GM10248 (cell line): ENCODE measurements at regions not wholly inside any gene's neighbourhood (a gene's known extent, or its start where the extent isn't known, plus 50 kb on each side); places are given as distances from the start of the nearest gene placed in this dataset.
A peak's percentile ranks its signal among the peaks of the same experiment; 100 is the strongest.

Experiments
- CTCF ChIA-PET: fragments of 300-600 bp; sonication (Branson Sonifier 250); formaldehyde crosslinking; extraction: SDS; loops from one replicate; lab custom pipeline; 2021; ENCODE audit warnings: antibody characterized with exemption; lab: Yijun Ruan, JAX
- POLR2A ChIA-PET: fragments of 350-650 bp; sonication (Branson Sonifier 250); formaldehyde crosslinking; extraction: SDS; loops from one replicate; lab custom pipeline; 2020; ENCODE audit warnings: antibody characterized with exemption; lab: Yijun Ruan, JAX
- DNase-seq: peaks from one replicate; pipeline ENCODE4 v3.0.0; 2012; ENCODE audit errors: extremely low spot score
- TF ChIP-seq, protein P1 (sequence below): IDR thresholded peaks from 2 replicates; pipeline ENCODE4 v1.5.1; 2012; ENCODE audit warnings: mild to moderate bottlenecking, low read depth; ENCODE audit errors: extremely low read depth, missing control alignments, control extremely low read depth

DNA sequence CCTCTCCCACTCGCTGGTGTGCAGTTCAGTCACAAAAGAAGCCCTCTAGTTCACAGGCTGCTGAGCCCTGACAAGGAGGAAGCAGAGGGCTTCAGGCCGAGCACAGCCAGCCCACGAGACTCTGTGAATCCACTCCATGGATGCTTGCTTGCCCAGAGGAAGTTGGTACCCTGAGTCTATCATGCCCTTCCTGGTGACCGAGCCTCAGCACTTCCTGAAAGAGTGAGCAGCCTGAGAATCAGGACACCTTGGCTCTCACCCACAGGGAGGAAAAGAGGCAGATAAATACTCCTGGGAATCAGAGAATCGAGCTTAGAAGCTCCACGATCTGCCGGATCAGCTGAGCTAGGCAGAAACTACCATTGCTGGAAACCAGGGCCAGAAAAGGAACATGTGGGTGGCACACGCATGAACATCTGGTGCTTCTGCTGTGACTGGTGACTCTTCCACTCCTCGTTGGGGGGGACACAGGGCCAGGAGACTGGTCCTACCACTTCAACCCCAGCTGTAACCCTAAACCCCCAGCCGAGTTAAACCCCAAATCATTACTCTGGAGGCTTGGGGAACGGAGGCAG is 376.3 kb upstream of the CAMK1G start:
- ChIA-PET POLR2A (no interaction called here), CTCF (interaction anchor here (0.8 to 4.0 kb wide), 32 partner anchors 8 to 617 kb away, joined by 3 to 42 read pairs (median 4); no protein-coding TSS in a partner anchor)
- TF ChIP-seq, protein P1, sequence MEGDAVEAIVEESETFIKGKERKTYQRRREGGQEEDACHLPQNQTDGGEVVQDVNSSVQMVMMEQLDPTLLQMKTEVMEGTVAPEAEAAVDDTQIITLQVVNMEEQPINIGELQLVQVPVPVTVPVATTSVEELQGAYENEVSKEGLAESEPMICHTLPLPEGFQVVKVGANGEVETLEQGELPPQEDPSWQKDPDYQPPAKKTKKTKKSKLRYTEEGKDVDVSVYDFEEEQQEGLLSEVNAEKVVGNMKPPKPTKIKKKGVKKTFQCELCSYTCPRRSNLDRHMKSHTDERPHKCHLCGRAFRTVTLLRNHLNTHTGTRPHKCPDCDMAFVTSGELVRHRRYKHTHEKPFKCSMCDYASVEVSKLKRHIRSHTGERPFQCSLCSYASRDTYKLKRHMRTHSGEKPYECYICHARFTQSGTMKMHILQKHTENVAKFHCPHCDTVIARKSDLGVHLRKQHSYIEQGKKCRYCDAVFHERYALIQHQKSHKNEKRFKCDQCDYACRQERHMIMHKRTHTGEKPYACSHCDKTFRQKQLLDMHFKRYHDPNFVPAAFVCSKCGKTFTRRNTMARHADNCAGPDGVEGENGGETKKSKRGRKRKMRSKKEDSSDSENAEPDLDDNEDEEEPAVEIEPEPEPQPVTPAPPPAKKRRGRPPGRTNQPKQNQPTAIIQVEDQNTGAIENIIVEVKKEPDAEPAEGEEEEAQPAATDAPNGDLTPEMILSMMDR, result no peak
- no peak for DNase-seq

DNA sequence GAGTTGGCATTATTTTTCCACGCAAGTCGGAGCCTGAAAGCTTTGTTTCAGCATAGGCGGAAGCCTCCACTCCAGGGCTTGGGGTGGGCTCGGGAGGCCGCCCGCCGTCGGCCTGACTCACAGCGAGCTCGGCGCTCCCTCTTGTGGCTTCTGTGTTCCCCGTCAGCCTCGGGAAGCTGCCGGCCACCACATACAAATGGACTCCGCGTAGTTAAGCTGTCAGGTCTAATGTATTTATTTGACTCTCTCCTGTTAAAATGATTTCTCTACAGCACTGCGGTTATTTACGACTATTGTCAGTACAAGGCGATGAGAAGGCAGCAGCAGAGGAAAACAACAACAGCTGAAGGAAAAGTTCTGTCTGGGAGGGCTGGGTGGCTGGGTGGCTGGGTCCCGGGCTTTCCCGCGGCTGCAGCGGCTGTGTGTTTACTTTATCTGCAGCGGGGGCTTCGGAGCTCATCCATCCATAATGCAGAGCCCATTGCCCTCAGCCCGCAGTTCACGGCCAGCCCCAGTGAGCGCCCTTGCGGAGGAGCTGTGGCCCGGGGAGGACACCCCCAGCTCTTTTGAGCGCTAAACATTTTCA is 375.7 kb upstream of the CAMK1G start:
- CTCF ChIA-PET, result interaction anchor here (0.7 to 4.0 kb wide), 32 partner anchors 9 to 616 kb away, joined by 3 to 42 read pairs (median 4); no protein-coding TSS in a partner anchor
- peak; percentile 68 for DNase-seq
- TF ChIP-seq, protein P1, result peak; percentile 80
- POLR2A ChIA-PET, result no interaction called here

DNA sequence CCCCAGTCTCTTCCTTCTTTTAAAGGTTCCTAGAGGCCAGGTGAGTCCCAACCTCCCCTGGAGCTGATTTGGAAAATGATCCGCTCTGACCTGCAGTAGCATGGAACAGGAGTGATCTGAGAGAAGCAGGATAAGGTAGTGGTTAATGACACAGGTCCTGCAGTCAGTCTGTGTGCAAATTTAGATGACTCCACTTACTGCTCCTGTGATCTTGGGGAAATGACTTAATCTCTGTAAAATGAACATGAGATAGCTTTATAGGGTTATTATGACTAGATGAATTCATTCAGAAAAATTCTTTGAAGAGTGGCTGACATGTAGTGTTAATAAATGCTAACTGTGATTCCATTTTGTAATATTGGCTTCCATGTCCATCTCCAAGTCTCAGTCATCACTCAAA is 374.9 kb upstream of the CAMK1G start:
- TF ChIP-seq, protein P1, result no peak
- ChIA-PET CTCF (interaction anchor here (1.0 to 4.0 kb wide), 9 partner anchors 11 to 615 kb away, joined by 3 to 42 read pairs (median 7); no protein-coding TSS in a partner anchor), POLR2A (no interaction called here)
- no peak for DNase-seq

GRCh38 chr1:209213989-209214388 is 369.5 kb upstream of the CAMK1G start:
- TF ChIP-seq, protein P1, result no peak
- no peak for DNase-seq
- ChIA-PET POLR2A (no interaction called here), CTCF (no interaction called here)

DNA sequence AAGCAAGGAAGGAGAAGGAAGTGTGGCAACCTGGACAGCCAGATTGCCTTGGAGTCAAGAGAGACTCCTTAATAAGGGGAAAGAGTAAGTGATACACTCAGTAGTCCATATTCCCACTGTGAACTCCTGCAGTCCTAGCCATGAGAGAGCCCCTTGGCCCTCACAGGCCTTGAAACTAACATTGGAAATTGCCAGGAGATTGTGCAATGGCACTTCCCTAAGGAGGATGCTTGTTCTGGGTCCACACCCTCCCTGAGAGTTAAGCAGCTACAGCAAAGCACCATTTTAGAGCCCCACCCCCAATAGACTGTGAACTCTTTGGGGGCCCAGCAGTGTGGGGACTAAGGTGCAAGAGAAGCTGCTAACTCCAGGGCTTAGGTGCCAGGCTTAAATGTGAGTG is 367.7 kb upstream of the CAMK1G start:
- DNase-seq, result no peak
- ChIA-PET CTCF (interaction anchor here (1.2 to 1.4 kb wide), 2 partner anchors 9 to 33 kb away, joined by 3 to 5 read pairs; no protein-coding TSS in a partner anchor), POLR2A (no interaction called here)
- TF ChIP-seq, protein P1, result no peak

DNA sequence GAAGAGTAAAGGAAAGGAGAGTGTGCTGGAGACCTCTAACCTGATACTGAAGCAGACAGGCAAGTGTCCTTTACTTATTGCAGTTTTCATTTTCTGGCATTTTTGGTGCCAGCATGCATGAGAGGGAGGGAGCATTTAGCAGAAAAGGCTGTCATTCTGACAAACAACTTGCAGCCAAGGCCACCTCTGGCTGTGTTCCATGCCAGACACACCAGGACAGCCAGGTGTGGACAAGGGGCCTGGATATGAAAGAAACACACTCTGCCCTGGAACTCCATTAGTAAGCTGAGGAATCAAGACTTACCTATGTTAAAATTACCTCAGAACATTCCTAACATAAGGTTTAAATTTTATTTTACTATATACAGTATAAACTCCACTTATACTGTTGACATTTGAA is 365.4 kb upstream of the CAMK1G start:
- TF ChIP-seq, protein P1, result no peak
- ChIA-PET POLR2A (no interaction called here), CTCF (no interaction called here)
- no peak for DNase-seq
